Body of pancreas (tissue), 4 donors: ENCODE measurements at regions not wholly inside any gene's neighbourhood (a gene's known extent, or its start where the extent isn't known, plus 50 kb on each side); places are given as distances from the start of the nearest gene placed in this dataset.
"Not testable (repeated sequence)": the region's sequence is repeated elsewhere in the genome, so short reads cannot be mapped to it uniquely, and the experiment has no call there.

ENCODE experiments used
- ATAC-seq: fragments of 150-250 bp; one replicate; pipeline ENCODE4 v1.9.1; 2016
- DNase-seq, 4 donors: peaks; one replicate each; pipeline ENCODE4 v3.0.0-alpha.2; 2019
- H3K27ac ChIP-seq, 4 donors: fragments of 200-600 bp; sonication (generic); 1 replicate in 3 of 4; 2 replicates in 1 of 4; pipeline versions ENCODE4 v1.5.1 to v1.6.1; 2016 to 2019; ENCODE audit warnings: mild to moderate bottlenecking in 1 of 4, mixed read lengths in 1 of 4, moderate library complexity in 1 of 4
- H3K27me3 ChIP-seq, 2 donors: fragments of 200-600 bp; sonication (generic); one replicate each; pipeline ENCODE4 v1.6.0; 2016; ENCODE audit warnings: mild to moderate bottlenecking in 1 of 2
- H3K36me3 ChIP-seq, 2 donors: fragments of 200-600 bp; sonication (generic); replicated peaks in 1 of 2; 2 replicates each; pipeline ENCODE4 v1.5.1; 2016; ENCODE audit warnings: low read depth in 2 of 2; ENCODE audit not compliant: insufficient read depth in 1 of 2
- H3K4me1 ChIP-seq: fragments of 200-600 bp; sonication (generic); one replicate; pipeline ENCODE4 v1.6.0; 2016
- H3K4me3 ChIP-seq, 2 donors: fragments of 200-600 bp; sonication (generic); 1 replicate in 1 of 2; 2 replicates in 1 of 2; pipeline ENCODE4 v1.5.1; 2016 to 2019
- H3K9me3 ChIP-seq, 3 donors: fragments of 200-600 bp; sonication (generic); 1 replicate in 2 of 3; 2 replicates in 1 of 3; pipeline ENCODE4 v1.5.1; 2016
- CTCF ChIP-seq, 7 experiments: fragments of 450-650 bp in 4 of 7; fragments of 200-600 bp in 3 of 7; sonication (generic) in 3 of 7; IDR thresholded peaks; one replicate each; pipeline ENCODE4 v1.5.1; 2016 to 2019; ENCODE audit warnings: antibody characterized with exemption in 7 of 7
- POLR2A ChIP-seq, 3 donors: fragments of 450-650 bp; IDR thresholded peaks; one replicate each; pipeline ENCODE4 v1.6.1; 2016; ENCODE audit warnings: antibody characterized with exemption in 3 of 3, mild to moderate bottlenecking in 2 of 3
- WGBS, 2 donors: methylation state at CpG; one replicate each; pipeline ENCODE4 v1.1.5; 2017; 5-methylcytosine and 5-hydroxymethylcytosine counted together
- intact Hi-C: fragments of 100-400 bp; cut with DNase I; formaldehyde crosslinking; loops from one replicate; pipeline ENCODE4 v1.15.1; 2023

- Histone ChIP-seq H3K36me3 (no peaks in the 10 kb centered on the region), H3K4me3 (no peak overlapping the region), H3K9me3 (no peaks in the 10 kb centered on the region), H3K27me3 (no peaks in the 10 kb centered on the region), H3K27ac (no peak overlapping the region), H3K4me1 (no peaks in the 10 kb centered on the region)
- intact Hi-C loops, result no loop called here
- no peak for DNase-seq
- ATAC-seq, result no peak
- 88% methylated on average over 1 of the region's 1 CpG for WGBS, 2 donors
- TF ChIP-seq CTCF (IDR thresholded peaks at IDR 0.05) (no peak), POLR2A (IDR thresholded peaks at IDR 0.05) (no peak)
Observed at GRCh38 chr6:77094821-77095220, 368.5 kb downstream of the HTR1B start.

- no peaks in the 10 kb centered on the region for H3K27me3 ChIP-seq
- no peaks in the 10 kb centered on the region for H3K36me3 ChIP-seq
- no peaks in the 10 kb centered on the region for H3K4me1 ChIP-seq
- no peak for DNase-seq
- no peak overlapping the region for H3K4me3 ChIP-seq
- WGBS, 2 donors, result 54 to 67% methylated on average over 1 of the region's 1 CpG
- H3K9me3 ChIP-seq, result no peaks in the 10 kb centered on the region
- intact Hi-C loops, result no loop called here
- no peak for TF ChIP-seq POLR2A (IDR thresholded peaks at IDR 0.05)
- no peak for TF ChIP-seq CTCF (IDR thresholded peaks at IDR 0.05)
- ATAC-seq, result no peak
- no peak overlapping the region for H3K27ac ChIP-seq
Observed at GRCh38 chr6:77092971-77093370, 370.3 kb downstream of the HTR1B start.

GRCh38 chr6:77089776-77090175, 373.5 kb downstream of the HTR1B start:
- DNase-seq (no peak), ATAC-seq (no peak)
- H3K4me1 ChIP-seq, result no peaks in the 10 kb centered on the region
- no peaks in the 10 kb centered on the region for H3K27me3 ChIP-seq
- intact Hi-C loops, result no loop called here
- no peaks in the 10 kb centered on the region for H3K36me3 ChIP-seq
- H3K4me3 ChIP-seq, result no peak overlapping the region
- TF ChIP-seq CTCF (IDR thresholded peaks at IDR 0.05) (no peak), POLR2A (IDR thresholded peaks at IDR 0.05) (no peak)
- no peak overlapping the region for H3K27ac ChIP-seq
- H3K9me3 ChIP-seq, result no peaks in the 10 kb centered on the region

GRCh38 chr6:77087794-77088318, 375.4 kb downstream of the HTR1B start:
- H3K27ac ChIP-seq, intact Hi-C loops, H3K4me1 ChIP-seq, H3K9me3 ChIP-seq, ATAC-seq, DNase-seq, H3K4me3 ChIP-seq, H3K27me3 ChIP-seq, H3K36me3 ChIP-seq: not testable (repeated sequence)
- 92 to 98% methylated on average over 11 to 17 of the region's 19 CpGs for WGBS, 2 donors

- Histone ChIP-seq H3K27ac (no peak overlapping the region), H3K36me3 (no peaks in the 10 kb centered on the region), H3K9me3 (no peaks in the 10 kb centered on the region), H3K27me3 (no peaks in the 10 kb centered on the region), H3K4me3 (no peak overlapping the region), H3K4me1 (no peaks in the 10 kb centered on the region)
- DNase-seq, result no peak
- 76 to 77% methylated on average over 7 of the region's 7 CpGs for WGBS, 2 donors
- no peak for ATAC-seq
- no peak for TF ChIP-seq POLR2A (IDR thresholded peaks at IDR 0.05)
- TF ChIP-seq CTCF (IDR thresholded peaks at IDR 0.05), result no peak
- intact Hi-C loops, result no loop called here
Observed at GRCh38 chr6:77074037-77074713, 389.1 kb downstream of the HTR1B start.
